A673 (cell line): ENCODE measurements at regions not wholly inside any gene's neighbourhood (a gene's known extent, or its start where the extent isn't known, plus 50 kb on each side); places are given as distances from the start of the nearest gene placed in this dataset.
A peak's percentile ranks its signal among the peaks of the same experiment; 100 is the strongest.
"Not testable (repeated sequence)": the region's sequence is repeated elsewhere in the genome, so short reads cannot be mapped to it uniquely, and the experiment has no call there.

ENCODE experiments used
- BruUV-seq: library from RNA; stranded (reverse); fragments of 400-500 nt; replicated peaks from 2 replicates; lab custom pipeline; 2021; lab: Mats Ljungman, UMichigan
- CTCF ChIA-PET: fragments of 300-600 bp; sonication (Branson Sonifier 250); formaldehyde crosslinking; loops from one replicate; lab custom pipeline; 2022; ENCODE audit warnings: antibody characterized with exemption; lab: Charles Lee
- POLR2A ChIA-PET: fragments of 300-600 bp; sonication (Branson Sonifier 250); formaldehyde crosslinking; loops from one replicate; lab custom pipeline; 2022; ENCODE audit warnings: antibody characterized with exemption; ENCODE audit not compliant: low non-redundant PET; lab: Charles Lee
- DNase-seq: peaks from one replicate; pipeline ENCODE4 v3.0.0-alpha.2; 2015; ENCODE audit warnings: low spot score
- H3K27ac ChIP-seq: fragments of 200-600 bp; sonication (generic); 2 replicates; pipeline ENCODE4 v1.5.1; 2016; ENCODE audit warnings: mixed run types, low read depth, mild to moderate bottlenecking, mixed read lengths, antibody characterized with exemption, low read length; ENCODE audit not compliant: poor library complexity, severe bottlenecking
- H3K27me3 ChIP-seq: fragments of 200-600 bp; sonication (generic); replicated peaks from 2 replicates; pipeline ENCODE4 v1.6.1; 2017; ENCODE audit warnings: mixed run types, low read depth, mild to moderate bottlenecking, mixed read lengths, antibody characterized with exemption, low read length; ENCODE audit not compliant: insufficient read depth, poor library complexity
- H3K36me3 ChIP-seq: fragments of 200-600 bp; sonication (generic); 2 replicates; pipeline ENCODE4 v1.6.1; 2016; ENCODE audit warnings: mixed run types, mild to moderate bottlenecking, mixed read lengths, antibody characterized with exemption, low read length; ENCODE audit not compliant: insufficient read depth, poor library complexity, severe bottlenecking
- H3K4me1 ChIP-seq: fragments of 200-600 bp; sonication (generic); 2 replicates; pipeline ENCODE4 v1.6.1; 2017; ENCODE audit warnings: mixed run types, mild to moderate bottlenecking, mixed read lengths, antibody characterized with exemption, low read length; ENCODE audit not compliant: insufficient read depth, poor library complexity, severe bottlenecking
- H3K4me3 ChIP-seq: fragments of 200-600 bp; sonication (generic); 2 replicates; pipeline ENCODE4 v1.5.1; 2016; ENCODE audit warnings: low read depth, mixed run types, mild to moderate bottlenecking, mixed read lengths, low read length; ENCODE audit not compliant: poor library complexity, severe bottlenecking
- H3K9me3 ChIP-seq: fragments of 200-600 bp; sonication (generic); 2 replicates; pipeline ENCODE4 v1.6.1; 2016; ENCODE audit warnings: mixed run types, low read depth, mild to moderate bottlenecking, mixed read lengths, antibody characterized with exemption, low read length; ENCODE audit not compliant: poor library complexity, severe bottlenecking
- EZH2 ChIP-seq: fragments of 200-600 bp; sonication (generic); IDR thresholded peaks from 2 replicates; pipeline ENCODE4 v1.6.1; 2017; ENCODE audit warnings: borderline replicate concordance, low read depth, mild to moderate bottlenecking, mixed read lengths, antibody characterized with exemption, low read length; ENCODE audit not compliant: poor library complexity, severe bottlenecking
- intact Hi-C: fragments of 100-400 bp; cut with micrococcal nuclease; formaldehyde crosslinking; loops from one replicate; pipeline ENCODE4 v1.10.0; 2022; ENCODE audit not compliant: unreplicated experiment
- TF ChIP-seq, protein P1 (sequence below): fragments of 300-800, 200-600 bp; sonication (generic); conservative IDR thresholded peaks from 2 replicates; pipeline ENCODE4 v1.5.1; 2017; ENCODE audit warnings: low read depth, mild to moderate bottlenecking, antibody characterized with exemption, low read length, moderate library complexity, mixed read lengths

GRCh38 chrX:41022566-41022965, 62.7 kb upstream of the USP9X start:
- Histone ChIP-seq H3K27ac (no peak overlapping the region), H3K9me3 (no peaks in the 10 kb centered on the region), H3K4me3 (no peak overlapping the region), H3K4me1 (peaks cover 12% of the 10 kb centered on the region), H3K27me3 (no peaks in the 10 kb centered on the region), H3K36me3 (no peaks in the 10 kb centered on the region)
- ChIA-PET CTCF (no interaction called here), POLR2A (no interaction called here)
- no TSS peak for BruUV-seq
- TF ChIP-seq, protein P1, sequence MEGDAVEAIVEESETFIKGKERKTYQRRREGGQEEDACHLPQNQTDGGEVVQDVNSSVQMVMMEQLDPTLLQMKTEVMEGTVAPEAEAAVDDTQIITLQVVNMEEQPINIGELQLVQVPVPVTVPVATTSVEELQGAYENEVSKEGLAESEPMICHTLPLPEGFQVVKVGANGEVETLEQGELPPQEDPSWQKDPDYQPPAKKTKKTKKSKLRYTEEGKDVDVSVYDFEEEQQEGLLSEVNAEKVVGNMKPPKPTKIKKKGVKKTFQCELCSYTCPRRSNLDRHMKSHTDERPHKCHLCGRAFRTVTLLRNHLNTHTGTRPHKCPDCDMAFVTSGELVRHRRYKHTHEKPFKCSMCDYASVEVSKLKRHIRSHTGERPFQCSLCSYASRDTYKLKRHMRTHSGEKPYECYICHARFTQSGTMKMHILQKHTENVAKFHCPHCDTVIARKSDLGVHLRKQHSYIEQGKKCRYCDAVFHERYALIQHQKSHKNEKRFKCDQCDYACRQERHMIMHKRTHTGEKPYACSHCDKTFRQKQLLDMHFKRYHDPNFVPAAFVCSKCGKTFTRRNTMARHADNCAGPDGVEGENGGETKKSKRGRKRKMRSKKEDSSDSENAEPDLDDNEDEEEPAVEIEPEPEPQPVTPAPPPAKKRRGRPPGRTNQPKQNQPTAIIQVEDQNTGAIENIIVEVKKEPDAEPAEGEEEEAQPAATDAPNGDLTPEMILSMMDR, result no peak
- no peak for TF ChIP-seq EZH2
- intact Hi-C loops, result no loop called here
- no peak for DNase-seq

DNA sequence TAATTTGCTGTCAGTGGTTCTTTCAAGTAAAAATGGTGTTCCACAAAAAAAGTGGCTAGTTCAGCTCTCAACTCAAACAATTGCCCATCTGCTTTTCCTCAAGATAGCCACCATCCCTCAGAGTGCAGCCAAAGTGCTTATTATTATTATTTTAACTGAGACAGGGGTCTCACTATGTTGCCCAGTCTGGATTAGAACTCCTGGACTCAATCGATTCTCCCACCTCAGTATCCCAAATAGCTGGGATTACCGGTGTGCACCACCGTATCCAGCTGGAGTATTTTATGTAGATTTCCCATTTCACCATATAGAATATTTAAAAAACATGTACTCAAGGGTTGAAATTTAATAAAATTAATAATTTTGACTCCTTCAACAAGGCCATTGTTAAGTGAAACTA, 62.1 kb upstream of the USP9X start:
- no peak overlapping the region for H3K4me3 ChIP-seq
- peaks cover 12% of the 10 kb centered on the region for H3K4me1 ChIP-seq
- H3K27ac ChIP-seq, result no peak overlapping the region
- BruUV-seq, result no TSS peak
- CTCF ChIA-PET, result no interaction called here
- H3K36me3 ChIP-seq, result no peaks in the 10 kb centered on the region
- DNase-seq, result no peak
- H3K9me3 ChIP-seq, result no peaks in the 10 kb centered on the region
- no peak for TF ChIP-seq EZH2
- TF ChIP-seq, protein P1, result no peak
- POLR2A ChIA-PET, result no interaction called here
- intact Hi-C loops, result no loop called here
- no peaks in the 10 kb centered on the region for H3K27me3 ChIP-seq

GRCh38 chrX:41024335-41024734, 60.9 kb upstream of the USP9X start:
- intact Hi-C loops, CTCF ChIA-PET, POLR2A ChIA-PET, DNase-seq, H3K36me3 ChIP-seq, H3K9me3 ChIP-seq, H3K27ac ChIP-seq, H3K27me3 ChIP-seq, BruUV-seq, H3K4me3 ChIP-seq: not testable (repeated sequence)
- peaks cover 12% of the 10 kb centered on the region for H3K4me1 ChIP-seq
- TF ChIP-seq, protein P1, result peak; percentile 28; the same call in 1 of the 2 replicates
